WTC11 (cell line): ENCODE measurements at regions not wholly inside any gene's neighbourhood (a gene's known extent, or its start where the extent isn't known, plus 50 kb on each side); places are given as distances from the start of the nearest gene placed in this dataset.

Experiments used
- ATAC-seq: fragments of 200-7000 bp; cut with Tn5 transposase; 2 replicates; pipeline ENCODE4 v1.10.0; 2021; ENCODE audit warnings: mild to moderate bottlenecking, moderate library complexity
- CTCF ChIA-PET: fragments of 300-600 bp; sonication (Branson Sonifier 250); formaldehyde crosslinking; loops from one replicate; lab custom pipeline; 2021; ENCODE audit warnings: antibody characterized with exemption; lab: Charles Lee
- POLR2A ChIA-PET: fragments of 350-600 bp; sonication (Branson Sonifier 250); formaldehyde crosslinking; loops from one replicate; lab custom pipeline; 2021; ENCODE audit warnings: antibody characterized with exemption; lab: Charles Lee
- DNase-seq: peaks from one replicate; pipeline ENCODE4 v3.0.0; 2021; ENCODE audit warnings: low spot score
- H3K27ac Mint-ChIP-seq: 2 replicates; pipeline ENCODE4 v1.8.0; 2021; ENCODE audit warnings: mixed read lengths
- H3K27me3 Mint-ChIP-seq: 2 replicates; pipeline ENCODE4 v1.8.0; 2021; ENCODE audit warnings: low read depth, mild to moderate bottlenecking, moderate library complexity, mixed read lengths
- H3K36me3 Mint-ChIP-seq: 2 replicates; pipeline ENCODE4 v1.8.0; 2021; ENCODE audit warnings: mixed read lengths
- H3K4me1 Mint-ChIP-seq: 2 replicates; pipeline ENCODE4 v1.8.0; 2022; ENCODE audit warnings: mixed read lengths
- H3K4me3 Mint-ChIP-seq: 2 replicates; pipeline ENCODE4 v1.8.0; 2021; ENCODE audit warnings: mild to moderate bottlenecking, moderate library complexity, mixed read lengths
- H3K9me3 Mint-ChIP-seq: 2 replicates; pipeline ENCODE4 v1.8.0; 2021; ENCODE audit warnings: mixed read lengths
- CREM ChIP-seq: sonication (generic); formaldehyde crosslinking; IDR thresholded peaks from 2 replicates; pipeline ENCODE4 v1.8.1; 2022; ENCODE audit warnings: mild to moderate bottlenecking, missing genetic modification reagents, moderate library complexity
- EMX1 ChIP-seq: fragments of 250-450 bp; sonication (Bioruptor Pico); IDR thresholded peaks from 2 replicates; pipeline ENCODE4 v1.8.0; 2021; ENCODE audit warnings: mild to moderate bottlenecking
- ESRRA ChIP-seq: sonication (generic); formaldehyde crosslinking; IDR thresholded peaks from 2 replicates; pipeline ENCODE4 v1.8.1; 2022; ENCODE audit warnings: mild to moderate bottlenecking, missing genetic modification reagents, borderline replicate concordance
- JAZF1 ChIP-seq: fragments of 250-450 bp; sonication (Bioruptor Pico); IDR thresholded peaks from 2 replicates; pipeline ENCODE4 v1.9.0; 2021; ENCODE audit warnings: moderate library complexity, mild to moderate bottlenecking, inconsistent platforms
- KAT7 ChIP-seq: sonication (generic); formaldehyde crosslinking; IDR thresholded peaks from 2 replicates; pipeline ENCODE4 v1.8.1; 2023; ENCODE audit warnings: missing genetic modification reagents, mild to moderate bottlenecking, borderline replicate concordance
- NFATC4 ChIP-seq: fragments of 250-450 bp; sonication (Bioruptor Pico); IDR thresholded peaks from 2 replicates; pipeline ENCODE4 v1.9.0; 2021; ENCODE audit warnings: mild to moderate bottlenecking
- PRRX2 ChIP-seq: fragments of 250-450 bp; sonication (Bioruptor Pico); IDR thresholded peaks from 2 replicates; pipeline ENCODE4 v1.8.0; 2021; ENCODE audit warnings: mild to moderate bottlenecking
- RELA ChIP-seq: sonication (generic); formaldehyde crosslinking; IDR thresholded peaks from 2 replicates; pipeline ENCODE4 v1.8.1; 2022; ENCODE audit warnings: missing genetic modification reagents, mild to moderate bottlenecking, borderline replicate concordance
- SMAD3 ChIP-seq: sonication (generic); formaldehyde crosslinking; IDR thresholded peaks from 2 replicates; pipeline ENCODE4 v1.8.0; 2022; ENCODE audit warnings: missing genetic modification reagents, mild to moderate bottlenecking, borderline replicate concordance
- ZBTB43 ChIP-seq: sonication (generic); formaldehyde crosslinking; IDR thresholded peaks from 2 replicates; pipeline ENCODE4 v1.8.1; 2023; ENCODE audit warnings: mild to moderate bottlenecking, missing genetic modification reagents
- ZNF317 ChIP-seq: sonication (generic); formaldehyde crosslinking; IDR thresholded peaks from 2 replicates; pipeline ENCODE4 v1.8.1; 2023; ENCODE audit warnings: low read depth, mild to moderate bottlenecking, moderate library complexity, missing genetic modification reagents, borderline replicate concordance
- ZNF532 ChIP-seq: fragments of 250-450 bp; sonication (Bioruptor Pico); IDR thresholded peaks from 2 replicates; pipeline ENCODE4 v1.9.0; 2021; ENCODE audit warnings: mild to moderate bottlenecking, borderline replicate concordance
- ZSCAN18 ChIP-seq: fragments of 250-450 bp; sonication (Bioruptor Pico); IDR thresholded peaks from 2 replicates; pipeline ENCODE4 v2.1.2; 2022; ENCODE audit warnings: mild to moderate bottlenecking, moderate library complexity
- TF ChIP-seq, protein P1 (sequence below): fragments of 200-600 bp; IDR thresholded peaks from 2 replicates; pipeline ENCODE4 v1.8.0; 2022; ENCODE audit warnings: antibody characterized with exemption
- TF ChIP-seq, protein P2 (sequence below): sonication (generic); formaldehyde crosslinking; IDR thresholded peaks from 2 replicates; pipeline ENCODE4 v1.8.1; 2022; ENCODE audit warnings: low read depth, mild to moderate bottlenecking, moderate library complexity, missing genetic modification reagents, borderline replicate concordance

DNA sequence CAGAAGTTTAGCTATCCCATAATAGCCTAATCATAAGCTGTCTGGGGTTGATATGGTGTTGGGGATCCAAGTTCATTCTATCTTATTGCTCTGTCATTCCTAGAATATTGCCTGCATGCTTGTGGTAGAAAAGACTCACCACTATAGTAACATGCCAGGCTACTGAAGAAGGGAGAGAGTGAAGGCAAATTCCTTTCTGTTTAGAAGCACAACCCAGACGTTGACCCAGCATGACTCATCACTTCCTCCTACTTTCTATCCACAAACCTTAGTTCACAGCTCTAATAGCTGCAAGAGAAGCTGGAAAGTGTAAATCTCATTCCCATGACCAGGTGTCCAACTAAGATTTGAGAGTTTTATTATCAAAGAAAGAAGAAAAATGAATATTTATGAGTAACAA, 57.8 kb upstream of the NMD3 start (continued):
- TF ChIP-seq PRRX2 (CRISPR knock-in tag): no peak
- no peak for TF ChIP-seq ESRRA (CRISPR knock-in tag)
- no peak for TF ChIP-seq ZNF532 (CRISPR knock-in tag)
- TF ChIP-seq, all 79 proteins: peak for 0

DNA sequence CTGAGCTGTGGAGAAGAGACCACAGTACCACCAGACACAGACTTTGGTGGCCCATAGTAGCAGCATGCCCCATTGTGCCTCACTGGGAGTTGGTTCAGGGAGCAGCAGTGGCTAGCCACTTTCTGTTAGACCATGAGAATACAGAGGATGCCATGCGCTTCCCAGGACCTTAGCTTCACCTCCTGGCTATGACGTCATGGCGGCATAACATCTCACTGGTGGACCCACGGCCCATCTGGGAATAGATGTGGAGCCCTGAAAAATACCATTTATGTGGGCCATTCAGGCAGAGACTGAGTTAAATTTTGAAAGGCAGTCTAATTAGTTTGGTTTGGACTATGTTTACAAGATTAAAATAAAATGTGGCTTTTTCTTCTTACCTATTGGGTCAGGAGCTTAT, 55.1 kb upstream of the NMD3 start:
- ATAC-seq: no peak
- Mint-ChIP-seq H3K9me3 (peaks cover 20% of the 10 kb centered on the region), H3K4me3 (no peak overlapping the region), H3K27me3 (no peaks in the 10 kb centered on the region), H3K27ac (no peak overlapping the region), H3K4me1 (no peaks in the 10 kb centered on the region), H3K36me3 (peaks cover 13% of the 10 kb centered on the region)
- CTCF ChIA-PET: no interaction called here
- DNase-seq: no peak
- TF ChIP-seq, protein P1, sequence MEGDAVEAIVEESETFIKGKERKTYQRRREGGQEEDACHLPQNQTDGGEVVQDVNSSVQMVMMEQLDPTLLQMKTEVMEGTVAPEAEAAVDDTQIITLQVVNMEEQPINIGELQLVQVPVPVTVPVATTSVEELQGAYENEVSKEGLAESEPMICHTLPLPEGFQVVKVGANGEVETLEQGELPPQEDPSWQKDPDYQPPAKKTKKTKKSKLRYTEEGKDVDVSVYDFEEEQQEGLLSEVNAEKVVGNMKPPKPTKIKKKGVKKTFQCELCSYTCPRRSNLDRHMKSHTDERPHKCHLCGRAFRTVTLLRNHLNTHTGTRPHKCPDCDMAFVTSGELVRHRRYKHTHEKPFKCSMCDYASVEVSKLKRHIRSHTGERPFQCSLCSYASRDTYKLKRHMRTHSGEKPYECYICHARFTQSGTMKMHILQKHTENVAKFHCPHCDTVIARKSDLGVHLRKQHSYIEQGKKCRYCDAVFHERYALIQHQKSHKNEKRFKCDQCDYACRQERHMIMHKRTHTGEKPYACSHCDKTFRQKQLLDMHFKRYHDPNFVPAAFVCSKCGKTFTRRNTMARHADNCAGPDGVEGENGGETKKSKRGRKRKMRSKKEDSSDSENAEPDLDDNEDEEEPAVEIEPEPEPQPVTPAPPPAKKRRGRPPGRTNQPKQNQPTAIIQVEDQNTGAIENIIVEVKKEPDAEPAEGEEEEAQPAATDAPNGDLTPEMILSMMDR: no peak
- no peak for TF ChIP-seq JAZF1
- TF ChIP-seq RELA (CRISPR knock-in tag): no peak
- TF ChIP-seq SMAD3 (CRISPR knock-in tag): no peak
- no peak for TF ChIP-seq KAT7
- TF ChIP-seq ZBTB43 (CRISPR knock-in tag): no peak
- TF ChIP-seq NFATC4 (CRISPR knock-in tag): no peak
- POLR2A ChIA-PET: no interaction called here

GRCh38 chr3:161171113-161171512, 50.0 kb upstream of the NMD3 start:
- no peaks in the 10 kb centered on the region for H3K36me3 Mint-ChIP-seq
- H3K27ac Mint-ChIP-seq: no peak overlapping the region
- H3K27me3 Mint-ChIP-seq: no peaks in the 10 kb centered on the region
- TF ChIP-seq ZSCAN18: no peak
- TF ChIP-seq EMX1 (CRISPR knock-in tag): no peak
- TF ChIP-seq, protein P2, sequence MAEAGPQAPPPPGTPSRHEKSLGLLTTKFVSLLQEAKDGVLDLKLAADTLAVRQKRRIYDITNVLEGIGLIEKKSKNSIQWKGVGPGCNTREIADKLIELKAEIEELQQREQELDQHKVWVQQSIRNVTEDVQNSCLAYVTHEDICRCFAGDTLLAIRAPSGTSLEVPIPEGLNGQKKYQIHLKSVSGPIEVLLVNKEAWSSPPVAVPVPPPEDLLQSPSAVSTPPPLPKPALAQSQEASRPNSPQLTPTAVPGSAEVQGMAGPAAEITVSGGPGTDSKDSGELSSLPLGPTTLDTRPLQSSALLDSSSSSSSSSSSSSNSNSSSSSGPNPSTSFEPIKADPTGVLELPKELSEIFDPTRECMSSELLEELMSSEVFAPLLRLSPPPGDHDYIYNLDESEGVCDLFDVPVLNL (CRISPR knock-in tag): no peak
- no peak for TF ChIP-seq ZNF317 (CRISPR knock-in tag)
- TF ChIP-seq CREM (CRISPR knock-in tag): no peak
- TF ChIP-seq, protein P1: no peak
- peaks cover 10% of the 10 kb centered on the region for H3K9me3 Mint-ChIP-seq
- H3K4me3 Mint-ChIP-seq: no peak overlapping the region
- ChIA-PET POLR2A (no interaction called here), CTCF (interaction anchor here (0.6 to 1.0 kb wide), 2 partner anchors 9 to 74 kb away, joined by 3 to 4 read pairs; no protein-coding TSS in a partner anchor)
- no peaks in the 10 kb centered on the region for H3K4me1 Mint-ChIP-seq
- ATAC-seq (no peak), DNase-seq (no peak)
